AG09309 (cell line): ENCODE measurements at regions not wholly inside any gene's neighbourhood (a gene's known extent, or its start where the extent isn't known, plus 50 kb on each side); places are given as distances from the start of the nearest gene placed in this dataset.

Experiments
- DNase-seq: peaks from one replicate; pipeline ENCODE4 v3.0.0-alpha.2; 2010; ENCODE audit warnings: low read depth
- H3K4me3 ChIP-seq: 2 replicates; pipeline ENCODE4 v1.5.1; 2011; ENCODE audit warnings: mild to moderate bottlenecking, low read depth, low read length, moderate library complexity; ENCODE audit not compliant: control insufficient read depth
- TF ChIP-seq, protein P1 (sequence below): IDR thresholded peaks from 2 replicates; pipeline ENCODE4 v1.5.1; 2011; ENCODE audit warnings: mild to moderate bottlenecking, low read depth, low read length, inconsistent platforms; ENCODE audit not compliant: insufficient read depth, control insufficient read depth; ENCODE audit errors: missing control alignments

DNA sequence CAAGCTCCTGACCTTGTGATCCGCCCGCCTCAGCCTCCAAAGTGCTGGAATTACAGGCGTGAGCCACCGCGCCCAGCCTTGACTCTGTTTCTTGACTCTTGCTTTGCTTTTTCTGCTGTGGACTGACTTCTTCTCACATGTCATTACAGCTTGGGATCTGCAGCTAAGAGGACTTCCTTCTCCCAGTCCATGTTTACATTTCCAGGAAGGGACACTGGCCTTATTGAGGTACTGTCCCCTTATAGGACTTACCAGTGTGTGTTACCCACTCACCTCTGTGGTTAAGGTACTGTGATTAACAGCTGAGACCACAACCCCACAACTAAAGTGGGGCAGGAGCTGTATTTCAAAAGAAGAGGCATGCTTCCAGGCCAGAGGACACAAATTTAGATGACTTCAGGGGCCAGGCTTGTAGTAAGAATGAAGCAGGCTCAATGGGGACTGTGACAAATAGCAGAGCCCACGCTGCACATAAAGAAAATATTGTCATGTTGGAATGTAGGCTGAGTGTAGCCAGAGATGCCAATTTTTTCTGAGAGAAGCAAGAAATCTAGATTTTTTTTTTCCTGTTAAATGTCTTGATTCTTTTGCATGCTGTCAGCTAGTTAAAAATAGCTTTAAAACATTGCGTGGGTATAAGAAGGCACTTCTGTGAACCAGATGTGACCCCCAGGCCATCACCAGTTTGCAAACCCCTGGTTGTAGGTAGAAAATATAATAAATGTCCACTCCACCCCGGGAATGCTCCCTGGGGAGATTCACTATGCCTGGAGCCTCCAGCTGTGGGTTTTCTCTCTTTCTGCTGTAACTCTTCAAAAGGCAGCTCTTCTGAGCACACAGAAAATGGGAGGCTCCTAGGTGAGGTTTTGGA, 75.0 kb downstream of the PTPDC1 start:
- DNase-seq = no peak
- TF ChIP-seq, protein P1, sequence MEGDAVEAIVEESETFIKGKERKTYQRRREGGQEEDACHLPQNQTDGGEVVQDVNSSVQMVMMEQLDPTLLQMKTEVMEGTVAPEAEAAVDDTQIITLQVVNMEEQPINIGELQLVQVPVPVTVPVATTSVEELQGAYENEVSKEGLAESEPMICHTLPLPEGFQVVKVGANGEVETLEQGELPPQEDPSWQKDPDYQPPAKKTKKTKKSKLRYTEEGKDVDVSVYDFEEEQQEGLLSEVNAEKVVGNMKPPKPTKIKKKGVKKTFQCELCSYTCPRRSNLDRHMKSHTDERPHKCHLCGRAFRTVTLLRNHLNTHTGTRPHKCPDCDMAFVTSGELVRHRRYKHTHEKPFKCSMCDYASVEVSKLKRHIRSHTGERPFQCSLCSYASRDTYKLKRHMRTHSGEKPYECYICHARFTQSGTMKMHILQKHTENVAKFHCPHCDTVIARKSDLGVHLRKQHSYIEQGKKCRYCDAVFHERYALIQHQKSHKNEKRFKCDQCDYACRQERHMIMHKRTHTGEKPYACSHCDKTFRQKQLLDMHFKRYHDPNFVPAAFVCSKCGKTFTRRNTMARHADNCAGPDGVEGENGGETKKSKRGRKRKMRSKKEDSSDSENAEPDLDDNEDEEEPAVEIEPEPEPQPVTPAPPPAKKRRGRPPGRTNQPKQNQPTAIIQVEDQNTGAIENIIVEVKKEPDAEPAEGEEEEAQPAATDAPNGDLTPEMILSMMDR = no peak
- H3K4me3 ChIP-seq = no peak overlapping the region

DNA sequence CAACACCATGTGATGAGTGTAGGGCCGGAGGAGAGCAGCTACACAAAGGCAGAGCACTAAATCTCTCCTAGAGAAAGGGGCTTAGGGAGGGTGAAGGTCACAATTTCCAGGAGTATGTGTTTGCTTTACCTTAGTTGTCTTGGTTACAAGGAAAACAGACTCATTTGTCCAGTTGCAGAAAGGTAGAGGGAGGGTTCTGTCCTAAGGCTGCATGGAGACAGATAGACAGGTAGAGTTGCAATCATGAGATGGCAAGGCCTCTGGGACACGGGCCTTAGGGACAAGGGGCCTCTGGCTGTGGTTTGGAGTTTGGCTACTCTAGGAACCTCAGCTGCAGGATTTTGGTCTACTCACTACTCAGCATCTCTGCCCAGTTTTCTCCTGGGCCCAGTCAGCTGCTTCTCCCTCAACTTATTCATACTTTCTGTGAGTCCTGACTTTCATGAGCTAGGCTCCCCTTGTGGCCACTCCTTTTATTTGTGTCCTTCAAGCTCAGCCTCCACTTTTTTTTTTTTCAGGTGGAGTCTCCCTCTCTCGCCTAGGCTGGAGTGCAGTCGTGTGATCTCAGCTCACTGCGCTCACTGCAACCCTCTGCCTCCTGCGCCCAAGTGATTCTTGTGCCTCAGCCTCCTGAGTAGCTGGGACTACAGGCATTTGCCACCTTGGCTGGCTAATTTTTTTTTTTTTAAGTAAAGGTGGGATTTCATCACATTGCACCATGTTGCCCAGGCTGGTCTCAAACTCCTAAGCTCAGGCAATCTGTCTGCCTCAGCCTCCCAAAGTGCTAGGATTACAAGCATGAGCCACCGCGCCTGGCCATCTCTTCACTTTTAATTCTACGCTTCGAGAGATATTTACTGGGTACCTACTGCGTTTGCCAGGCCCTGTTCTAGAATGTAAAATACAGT, 76.6 kb downstream of the PTPDC1 start:
- H3K4me3 ChIP-seq = no peak overlapping the region
- DNase-seq = no peak
- TF ChIP-seq, protein P1 = no peak

DNA sequence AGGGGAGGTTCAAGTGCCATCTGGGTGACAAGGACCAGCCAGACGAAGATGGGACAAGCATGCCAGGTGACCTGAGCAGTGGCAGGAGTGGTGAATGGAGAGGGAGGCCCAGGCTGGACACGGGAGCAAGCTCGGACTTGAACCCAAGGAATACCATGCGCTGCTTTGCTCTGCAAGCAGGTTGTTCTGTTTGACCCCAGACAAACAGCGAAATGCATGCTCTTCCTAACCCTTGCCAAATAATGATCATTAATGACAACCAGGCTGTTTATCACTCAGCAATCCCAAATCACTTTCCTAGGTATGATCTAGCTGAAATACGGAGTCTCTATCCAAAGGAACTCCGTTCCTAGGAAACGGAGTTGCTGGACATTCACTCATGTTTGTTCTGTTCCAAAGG, 77.4 kb downstream of the PTPDC1 start:
- TF ChIP-seq, protein P1 = no peak
- DNase-seq = no peak

DNA sequence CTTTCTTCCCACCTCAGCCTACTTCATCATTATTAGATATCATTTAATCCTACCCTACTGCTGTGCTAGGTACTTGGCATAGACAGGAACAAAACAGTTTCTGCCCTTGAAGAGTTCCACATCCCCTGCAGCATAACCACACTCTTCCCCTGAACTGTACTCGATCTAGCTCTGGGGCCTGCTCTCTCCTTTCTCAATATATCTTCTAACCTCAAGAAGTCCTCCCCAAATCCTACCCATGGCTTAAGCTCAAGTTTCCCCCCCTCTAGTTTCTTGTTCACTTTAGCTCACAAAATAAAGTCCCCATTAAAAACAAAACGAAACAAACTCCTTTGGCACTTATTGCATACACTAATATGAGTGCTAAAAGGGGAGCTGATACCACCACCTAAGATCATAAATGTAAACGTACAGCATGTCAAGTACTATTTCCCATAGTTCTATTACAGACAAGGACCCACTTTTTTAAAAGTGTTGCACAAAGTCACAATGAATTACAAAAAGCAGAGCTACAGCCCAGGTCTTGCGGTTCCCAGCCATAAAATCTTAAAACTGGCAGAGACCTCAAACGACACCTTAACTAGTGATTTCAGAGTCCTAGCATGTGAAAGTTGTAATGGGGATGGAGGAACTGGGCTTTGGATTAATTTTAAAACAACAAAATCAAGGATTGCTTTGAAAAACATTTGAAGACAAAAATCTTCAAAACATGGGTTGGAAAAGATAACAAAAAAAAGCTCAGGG, 80.7 kb downstream of the PTPDC1 start:
- DNase-seq = no peak
- no peak overlapping the region for H3K4me3 ChIP-seq
- TF ChIP-seq, protein P1 = no peak

More for the DNA sequence above, 77.4 kb downstream of the PTPDC1 start:
- H3K4me3 ChIP-seq = no peak overlapping the region

DNA sequence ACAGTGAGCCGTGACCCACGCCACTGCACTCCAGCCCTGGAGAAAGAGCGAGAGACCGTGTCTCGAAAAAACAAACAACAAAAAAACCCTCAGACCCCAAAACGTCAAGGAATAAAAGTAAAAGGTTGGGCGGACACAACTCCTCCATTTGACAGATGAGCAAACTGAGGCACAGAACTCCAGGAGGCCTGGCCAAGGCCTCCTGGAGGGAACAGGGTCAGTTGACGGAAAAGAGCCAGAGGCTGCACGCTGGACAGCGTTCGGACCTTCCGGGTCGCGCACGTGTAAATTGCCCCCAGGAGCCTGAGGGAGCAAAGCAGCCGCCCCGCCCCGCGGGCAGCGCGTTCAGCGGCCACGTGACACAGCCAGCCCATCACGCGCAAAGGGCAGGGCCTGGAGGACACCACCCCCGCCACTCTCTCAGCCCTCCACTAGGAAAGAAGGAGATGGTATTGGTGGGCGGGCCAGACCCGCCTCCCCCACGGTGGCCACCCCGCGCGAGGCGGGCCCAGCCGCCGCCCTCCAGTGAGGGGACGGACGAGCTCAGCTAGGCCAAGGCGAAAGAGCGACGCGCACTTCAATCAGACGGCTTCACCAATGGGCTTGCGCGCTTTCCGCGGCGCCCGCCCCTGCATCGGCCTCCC, 81.5 kb downstream of the PTPDC1 start:
- peak; percentile 97 for DNase-seq
- H3K4me3 ChIP-seq = peak overlapping the region; percentile 21
- TF ChIP-seq, protein P1 = no peak
